T-cell (primary cell): ENCODE measurements at regions not wholly inside any gene's neighbourhood (a gene's known extent, or its start where the extent isn't known, plus 50 kb on each side); places are given as distances from the start of the nearest gene placed in this dataset.

Source experiments
- ATAC-seq, 4 experiments: fragments of 200-7000 bp in 3 of 4; fragments of 150-1000 bp in 1 of 4; cut with Tn5 transposase; replicated peaks in 1 of 4; 1 replicate in 3 of 4; 2 replicates in 1 of 4; pipeline ENCODE4 v1.10.0; 2021; ENCODE audit warnings: moderate library complexity in 3 of 4, mild to moderate bottlenecking in 2 of 4, moderate number of reproducible peaks in 1 of 4
- CTCF ChIA-PET, 2 donors: fragments of 300-600 bp; sonication (Branson Sonifier 250); formaldehyde crosslinking; loops; one replicate each; lab custom pipeline; 2022; ENCODE audit warnings: antibody characterized with exemption in 2 of 2; lab: Charles Lee
- POLR2A ChIA-PET, 2 donors: fragments of 300-600 bp; sonication (Branson Sonifier 250); formaldehyde crosslinking; loops; one replicate each; lab custom pipeline; 2022; ENCODE audit warnings: antibody characterized with exemption in 2 of 2; lab: Charles Lee
- DNase-seq, 35 experiments: peaks; one replicate each; pipeline versions ENCODE4 v3.0.0 to v3.0.0-alpha.2; 2013 to 2023
- H3K27ac ChIP-seq: one replicate; pipeline ENCODE4 v1.5.1; 2013; ENCODE audit warnings: low read length
- H3K27me3 ChIP-seq, 2 experiments: replicated peaks in 1 of 2; 1 replicate in 1 of 2; 2 replicates in 1 of 2; pipeline versions ENCODE4 v1.6.1 to v1.7.0; 2013; ENCODE audit warnings: low read length in 1 of 2, mixed read lengths in 1 of 2; ENCODE audit not compliant: control insufficient read depth in 2 of 2, insufficient read depth in 2 of 2; ENCODE audit errors: extremely low read depth in 1 of 2
- H3K36me3 ChIP-seq, 2 donors: 1 replicate in 1 of 2; 2 replicates in 1 of 2; pipeline versions ENCODE4 v1.6.1 to v1.7.0; 2013; ENCODE audit warnings: low read length in 1 of 2; ENCODE audit not compliant: control insufficient read depth in 2 of 2, insufficient read depth in 1 of 2; ENCODE audit errors: extremely low read depth in 1 of 2
- H3K4me1 ChIP-seq, 2 experiments: 1 replicate in 1 of 2; 2 replicates in 1 of 2; pipeline versions ENCODE4 v1.6.1 to v1.7.0; 2013; ENCODE audit warnings: low read length in 2 of 2, mixed read lengths in 1 of 2; ENCODE audit not compliant: insufficient read depth in 2 of 2, control insufficient read depth in 1 of 2; ENCODE audit errors: extremely low read depth in 1 of 2
- H3K4me3 ChIP-seq, 2 donors: 1 replicate in 1 of 2; 2 replicates in 1 of 2; pipeline versions ENCODE4 v1.5.1 to v1.7.0; 2013; ENCODE audit warnings: mild to moderate bottlenecking in 2 of 2, low read length in 1 of 2, moderate library complexity in 1 of 2; ENCODE audit not compliant: control insufficient read depth in 1 of 2; ENCODE audit errors: extremely low read depth in 1 of 2
- H3K9me3 ChIP-seq: 2 replicates; pipeline ENCODE4 v1.7.0; 2013
- H3K27ac Mint-ChIP-seq, 2 donors: one replicate each; pipeline ENCODE4 v1.8.0; 2020 to 2021; ENCODE audit warnings: mild to moderate bottlenecking in 2 of 2, mixed read lengths in 2 of 2
- H3K27me3 Mint-ChIP-seq, 2 donors: one replicate each; pipeline ENCODE4 v1.8.0; 2021 to 2022; ENCODE audit warnings: mixed read lengths in 2 of 2
- H3K36me3 Mint-ChIP-seq: one replicate; pipeline ENCODE4 v1.8.0; 2021; ENCODE audit warnings: mixed read lengths
- H3K4me1 Mint-ChIP-seq, 3 donors: one replicate each; pipeline ENCODE4 v1.8.0; 2020 to 2022; ENCODE audit warnings: mixed read lengths in 3 of 3, mild to moderate bottlenecking in 1 of 3
- H3K4me3 Mint-ChIP-seq, 3 donors: one replicate each; pipeline ENCODE4 v1.8.0; 2020 to 2022; ENCODE audit warnings: mild to moderate bottlenecking in 3 of 3, mixed read lengths in 3 of 3, moderate library complexity in 3 of 3
- H3K9me3 Mint-ChIP-seq, 3 donors: one replicate each; pipeline ENCODE4 v1.8.0; 2020 to 2022; ENCODE audit warnings: mixed read lengths in 3 of 3
- whole genome bisulfite sequencing: methylation state at CpG from one replicate; pipeline ENCODE4 v1.1.5; 2013; ENCODE audit warnings: missing lambda C conversion rate; ENCODE audit not compliant: insufficient coverage; 5-methylcytosine and 5-hydroxymethylcytosine counted together

DNA sequence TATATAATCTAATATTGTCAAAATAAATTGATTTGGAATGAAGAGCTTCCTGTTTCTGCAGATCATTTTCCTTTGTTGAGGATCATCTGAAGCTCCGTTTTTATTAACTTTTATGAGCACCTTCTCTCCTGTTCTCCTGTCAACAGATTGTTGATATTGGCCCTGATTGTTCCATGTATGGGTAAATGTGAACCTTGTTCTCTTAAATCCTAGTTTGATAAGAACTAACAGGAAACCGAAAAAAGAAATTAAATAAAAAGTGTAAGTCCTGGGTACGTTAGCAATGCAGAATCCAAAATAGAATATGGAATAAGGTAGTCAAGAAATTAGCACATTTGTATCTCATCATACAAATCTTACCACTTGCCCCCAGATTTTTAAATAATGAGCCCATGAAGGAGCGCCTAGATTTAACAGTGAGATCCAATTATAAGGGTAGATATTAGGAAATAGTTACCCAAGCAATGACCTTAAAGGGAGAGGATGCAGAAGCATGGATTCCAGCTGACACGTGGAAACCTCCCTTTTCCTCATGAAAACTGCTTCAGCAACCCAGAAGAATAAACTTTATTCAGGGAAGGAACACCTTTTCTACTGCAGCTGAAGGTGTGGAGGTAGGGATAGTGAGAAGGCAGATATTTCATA, 80.8 kb upstream of the PIK3R1 start:
- Mint-ChIP-seq H3K4me3 (no peak overlapping the region), H3K4me1 (no peaks in the 10 kb centered on the region), H3K27ac (no peak overlapping the region), H3K36me3 (no peaks in the 10 kb centered on the region), H3K27me3 (peaks cover 10 to 23% of the 10 kb centered on the region in 2 donors), H3K9me3 (no peaks in the 10 kb centered on the region)
- Histone ChIP-seq H3K36me3 (no peaks in the 10 kb centered on the region), H3K4me3 (no peak overlapping the region), H3K9me3 (no peaks in the 10 kb centered on the region), H3K27me3 (no peaks in the 10 kb centered on the region), H3K4me1 (no peaks in the 10 kb centered on the region), H3K27ac (no peak overlapping the region)
- CTCF ChIA-PET: no interaction called here
- ATAC-seq (no peak), DNase-seq (no peak)
- no CpG with 5 or more reads among the region's 5 CpGs for WGBS
- POLR2A ChIA-PET: no interaction called here

DNA sequence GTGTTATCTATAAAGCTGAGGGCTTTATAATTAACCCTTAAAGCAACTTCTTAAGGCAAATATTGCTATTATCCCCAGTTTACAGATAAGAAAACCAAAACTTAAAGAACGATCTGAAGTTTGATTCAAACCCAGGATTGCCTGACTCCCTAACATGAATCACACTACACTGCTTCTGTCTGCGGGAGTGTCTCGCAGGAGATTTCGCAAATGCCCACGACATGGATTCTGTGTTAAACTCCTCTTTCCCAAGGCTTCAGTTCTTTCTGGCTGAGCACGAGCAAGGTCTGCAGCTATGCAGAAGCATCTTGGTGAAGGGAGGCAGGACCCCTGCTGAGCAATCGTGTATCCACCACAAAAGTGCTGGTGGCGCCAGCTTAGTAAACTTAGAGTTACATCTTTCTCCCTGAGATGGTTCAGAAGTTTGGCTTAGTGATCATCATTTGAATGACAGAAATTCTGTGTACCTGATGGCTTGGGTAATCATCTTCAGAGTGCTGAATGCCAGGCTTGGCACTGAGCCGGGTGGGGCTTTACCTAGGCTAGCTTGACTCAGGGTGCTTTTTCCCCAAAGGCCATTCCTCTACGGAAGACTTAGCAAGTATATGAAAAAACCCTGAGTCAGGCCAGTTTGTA, 81.4 kb upstream of the PIK3R1 start:
- H3K36me3 ChIP-seq: no peaks in the 10 kb centered on the region
- H3K36me3 Mint-ChIP-seq: no peaks in the 10 kb centered on the region
- no peaks in the 10 kb centered on the region for H3K4me1 ChIP-seq
- H3K27me3 Mint-ChIP-seq: peaks cover 10 to 23% of the 10 kb centered on the region in 2 donors
- no peaks in the 10 kb centered on the region for H3K27me3 ChIP-seq
- no peaks in the 10 kb centered on the region for H3K4me1 Mint-ChIP-seq
- ChIA-PET CTCF (no interaction called here), POLR2A (no interaction called here)
- no peak overlapping the region for H3K27ac Mint-ChIP-seq
- no peaks in the 10 kb centered on the region for H3K9me3 Mint-ChIP-seq
- no peaks in the 10 kb centered on the region for H3K9me3 ChIP-seq
- no peak overlapping the region for H3K27ac ChIP-seq
- no peak for ATAC-seq
- no peak overlapping the region for H3K4me3 ChIP-seq
- no peak overlapping the region for H3K4me3 Mint-ChIP-seq
- DNase-seq: no peak
- 84% methylated on average over 7 of the region's 10 CpGs for WGBS

DNA sequence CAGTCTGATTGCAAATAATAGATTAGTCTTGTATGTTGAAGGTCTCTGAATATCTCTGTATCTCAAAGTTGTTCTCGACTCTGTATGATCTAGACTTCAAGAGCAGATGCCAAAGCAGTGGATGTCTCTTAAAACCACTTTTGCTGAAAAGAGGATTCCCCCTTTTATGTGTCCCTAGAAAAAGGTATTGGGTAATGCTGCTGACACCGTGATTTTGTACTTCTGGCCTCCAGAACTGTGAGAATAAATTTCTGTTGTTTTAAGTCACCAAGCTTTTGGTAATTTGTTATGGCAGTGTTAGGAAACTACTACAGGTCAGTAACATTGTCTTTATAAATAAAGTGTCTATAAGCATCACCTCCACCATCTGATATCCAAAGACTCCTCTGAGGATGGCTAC, 85.3 kb upstream of the PIK3R1 start:
- peaks cover 0 to 10% (median 5%) of the 10 kb centered on the region in 3 donors for H3K4me1 Mint-ChIP-seq
- peaks cover 8 to 15% of the 10 kb centered on the region in 2 donors for H3K27me3 Mint-ChIP-seq
- Histone ChIP-seq H3K27me3 (no peaks in the 10 kb centered on the region), H3K27ac (no peak overlapping the region), H3K4me3 (no peak overlapping the region), H3K36me3 (no peaks in the 10 kb centered on the region), H3K4me1 (peaks cover 0 to 2% of the 10 kb centered on the region in 2 experiments), H3K9me3 (no peaks in the 10 kb centered on the region)
- ChIA-PET CTCF (no interaction called here), POLR2A (no interaction called here)
- 100% methylated on average over 1 of the region's 2 CpGs for WGBS
- no peaks in the 10 kb centered on the region for H3K36me3 Mint-ChIP-seq
- no peaks in the 10 kb centered on the region for H3K9me3 Mint-ChIP-seq
- DNase-seq: no peak
- H3K27ac Mint-ChIP-seq: no peak overlapping the region
- H3K4me3 Mint-ChIP-seq: no peak overlapping the region
- ATAC-seq: no peak

DNA sequence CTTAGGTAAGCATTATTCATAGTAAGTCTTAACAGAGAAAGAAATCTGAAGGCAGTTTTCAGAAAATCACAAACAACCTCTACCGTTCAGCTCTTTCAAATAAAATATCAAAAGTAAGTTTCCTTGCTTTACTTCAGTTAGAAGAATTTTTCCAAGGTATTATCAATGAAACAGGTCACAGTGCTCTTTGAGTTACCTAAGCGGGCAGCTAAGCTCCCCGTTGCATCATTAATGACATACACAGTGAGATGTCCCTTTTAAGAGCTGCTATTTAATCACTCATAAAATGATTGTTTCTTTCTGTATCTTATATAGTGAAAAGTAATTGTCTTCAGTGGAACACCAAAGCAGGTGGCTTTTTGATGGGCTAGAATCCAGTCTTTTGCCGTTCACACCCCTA, 86.2 kb upstream of the PIK3R1 start:
- no CpG with 5 or more reads among the region's 4 CpGs for WGBS
- H3K36me3 Mint-ChIP-seq: no peaks in the 10 kb centered on the region
- ATAC-seq (no peak), DNase-seq (no peak)
- peaks cover 0 to 10% (median 5%) of the 10 kb centered on the region in 3 donors for H3K4me1 Mint-ChIP-seq
- peaks cover 4 to 13% of the 10 kb centered on the region in 2 donors for H3K27me3 Mint-ChIP-seq
- H3K4me3 Mint-ChIP-seq: no peak overlapping the region
- Histone ChIP-seq H3K36me3 (no peaks in the 10 kb centered on the region), H3K27me3 (no peaks in the 10 kb centered on the region), H3K9me3 (no peaks in the 10 kb centered on the region), H3K27ac (no peak overlapping the region), H3K4me1 (peaks cover 0 to 2% of the 10 kb centered on the region in 2 experiments), H3K4me3 (no peak overlapping the region)
- no peaks in the 10 kb centered on the region for H3K9me3 Mint-ChIP-seq
- H3K27ac Mint-ChIP-seq: no peak overlapping the region
- ChIA-PET CTCF (interaction anchor here in 1 of 2 donors (0.6 to 0.7 kb wide), 2 partner anchors 10 to 151 kb away, joined by 3 to 4 read pairs; no protein-coding TSS in a partner anchor), POLR2A (no interaction called here)

DNA sequence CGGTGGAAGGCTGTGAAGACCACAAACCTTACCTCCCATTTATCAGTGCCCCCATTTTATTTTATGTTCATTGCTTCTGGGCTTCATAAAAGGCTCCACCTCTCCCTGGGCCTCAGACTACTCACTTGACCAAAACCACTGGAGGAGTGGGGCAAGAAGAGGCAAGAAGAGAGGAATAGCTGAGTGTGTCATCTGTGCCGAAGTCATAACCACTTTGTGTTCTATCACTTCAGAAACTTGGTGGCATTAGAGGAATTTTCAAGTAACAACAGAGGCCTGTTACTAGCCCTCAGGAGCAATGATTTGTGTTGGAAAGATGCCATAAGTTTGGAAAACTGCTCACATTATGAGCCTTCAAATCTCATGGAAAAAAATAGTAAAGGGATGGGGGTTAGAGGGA, 88.7 kb upstream of the PIK3R1 start:
- ATAC-seq: no peak
- POLR2A ChIA-PET: interaction anchor here in 1 of 2 donors (0.6 kb wide), 1 partner anchor 147 kb away, joined by 4 read pairs; no protein-coding TSS in a partner anchor
- peaks cover 11 to 13% of the 10 kb centered on the region in 2 experiments for H3K4me1 ChIP-seq
- no peaks in the 10 kb centered on the region for H3K36me3 ChIP-seq
- Mint-ChIP-seq H3K27me3 (peaks cover 2 to 9% of the 10 kb centered on the region in 2 donors), H3K4me1 (peaks cover 13 to 27% (median 22%) of the 10 kb centered on the region in 3 donors), H3K27ac (no peak overlapping the region), H3K4me3 (no peak overlapping the region), H3K36me3 (no peaks in the 10 kb centered on the region), H3K9me3 (no peaks in the 10 kb centered on the region)
- no peaks in the 10 kb centered on the region for H3K9me3 ChIP-seq
- H3K27ac ChIP-seq: no peak overlapping the region
- H3K27me3 ChIP-seq: peaks cover 0 to 8% of the 10 kb centered on the region in 2 experiments
- no peak for DNase-seq
- WGBS: no CpG with 5 or more reads among the region's 2 CpGs
- H3K4me3 ChIP-seq: no peak overlapping the region
- CTCF ChIA-PET: interaction anchor here in 1 of 2 donors (0.7 kb wide), 1 partner anchor 862 kb away, joined by 5 read pairs; no protein-coding TSS in a partner anchor

DNA sequence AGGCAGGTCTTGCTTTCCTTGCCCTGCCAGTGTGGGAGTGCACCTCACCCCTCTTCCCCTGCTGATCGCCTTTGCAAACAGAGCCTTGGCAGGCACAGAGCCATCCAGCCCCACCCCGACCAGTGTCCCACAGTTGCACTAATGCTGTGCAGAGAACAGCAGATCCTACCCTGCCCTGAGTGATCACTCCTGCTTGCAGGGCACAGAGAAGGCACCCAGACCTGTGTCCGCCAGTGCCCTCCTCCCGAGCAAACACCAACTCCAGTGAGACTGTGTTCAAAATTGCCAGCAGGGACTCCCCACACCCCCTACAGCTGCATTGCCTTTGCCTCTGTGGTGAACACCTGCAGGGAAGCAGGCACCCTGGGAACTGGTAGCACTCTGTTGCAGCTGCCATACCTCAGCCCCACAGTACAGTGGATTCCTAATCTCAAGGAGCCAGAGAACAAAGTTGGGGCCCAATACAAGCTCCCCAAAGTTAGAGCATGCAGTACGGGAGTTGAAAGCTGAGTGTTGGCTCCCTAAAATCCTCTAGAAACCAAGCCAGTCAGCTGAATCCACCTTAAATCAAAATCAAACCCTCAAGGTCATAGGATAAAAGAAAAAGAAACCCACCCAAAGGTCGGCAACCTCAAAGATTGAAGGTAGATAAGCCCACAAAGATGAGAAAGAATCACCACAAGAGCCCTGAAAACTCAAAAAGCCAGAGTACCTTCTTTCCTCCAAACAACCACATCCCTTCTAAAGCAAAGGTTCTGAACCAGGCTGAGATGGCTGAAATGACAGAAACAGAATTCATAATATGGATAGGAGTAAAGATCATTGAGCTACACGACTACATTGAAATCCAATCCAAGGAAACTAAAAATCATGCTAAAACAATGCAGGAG, 92.9 kb upstream of the PIK3R1 start:
- H3K36me3 Mint-ChIP-seq: no peaks in the 10 kb centered on the region
- ChIA-PET CTCF (no interaction called here), POLR2A (no interaction called here)
- no peaks in the 10 kb centered on the region for H3K9me3 Mint-ChIP-seq
- Histone ChIP-seq H3K36me3 (no peaks in the 10 kb centered on the region), H3K9me3 (no peaks in the 10 kb centered on the region), H3K27me3 (peaks cover 0 to 10% of the 10 kb centered on the region in 2 experiments), H3K4me1 (peaks cover 12 to 16% of the 10 kb centered on the region in 2 experiments), H3K4me3 (no peak overlapping the region), H3K27ac (no peak overlapping the region)
- DNase-seq (peak in 4 of 35 experiments; percentile 1 to 9 (median 4)), ATAC-seq (peak in 3 of 4 experiments; percentile 27 to 64 (median 32))
- peak overlapping the region in 1 of 3 donors; percentile 17 for H3K4me3 Mint-ChIP-seq
- no peak overlapping the region for H3K27ac Mint-ChIP-seq
- H3K4me1 Mint-ChIP-seq: peaks cover 23 to 37% (median 33%) of the 10 kb centered on the region in 3 donors
- WGBS: 48% methylated on average over 4 of the region's 7 CpGs
- H3K27me3 Mint-ChIP-seq: no peaks in the 10 kb centered on the region
